GM23248 (cell line): ENCODE measurements at regions not wholly inside any gene's neighbourhood (a gene's known extent, or its start where the extent isn't known, plus 50 kb on each side); places are given as distances from the start of the nearest gene placed in this dataset.

Experiments
- DNase-seq: peaks from one replicate; pipeline ENCODE4 v3.0.0-alpha.2; 2015
- H2AFZ ChIP-seq: fragments of 200-600 bp; sonication (generic); 2 replicates; pipeline ENCODE4 v1.6.1; 2016; ENCODE audit warnings: antibody characterized with exemption
- H3F3A ChIP-seq: fragments of 200-600 bp; sonication (generic); 2 replicates; pipeline ENCODE4 v1.6.1; 2016; ENCODE audit warnings: mild to moderate bottlenecking, antibody characterized with exemption, mixed run types; ENCODE audit not compliant: insufficient read depth
- H3K27ac ChIP-seq: fragments of 200-600 bp; sonication (generic); 2 replicates; pipeline ENCODE4 v1.5.1; 2016; ENCODE audit warnings: mild to moderate bottlenecking
- H3K27me3 ChIP-seq: fragments of 200-600 bp; sonication (generic); replicated peaks from 2 replicates; pipeline ENCODE4 v1.6.1; 2016; ENCODE audit warnings: mild to moderate bottlenecking; ENCODE audit not compliant: insufficient read depth
- H3K36me3 ChIP-seq: fragments of 200-600 bp; sonication (generic); 2 replicates; pipeline ENCODE4 v1.6.1; 2016; ENCODE audit warnings: low read depth, mild to moderate bottlenecking
- H3K4me1 ChIP-seq: fragments of 200-600 bp; sonication (generic); 2 replicates; pipeline ENCODE4 v1.6.1; 2016; ENCODE audit warnings: mild to moderate bottlenecking; ENCODE audit not compliant: insufficient read depth
- H3K4me2 ChIP-seq: fragments of 200-600 bp; sonication (generic); one replicate; pipeline ENCODE4 v1.6.1; 2016; ENCODE audit warnings: mild to moderate bottlenecking; ENCODE audit not compliant: unreplicated experiment
- H3K4me3 ChIP-seq: fragments of 200-600 bp; sonication (generic); 2 replicates; pipeline ENCODE4 v1.5.1; 2016; ENCODE audit warnings: mild to moderate bottlenecking
- H3K79me2 ChIP-seq: fragments of 200-600 bp; sonication (generic); 2 replicates; pipeline ENCODE4 v1.6.1; 2016; ENCODE audit warnings: mild to moderate bottlenecking; ENCODE audit not compliant: insufficient read depth
- H3K9ac ChIP-seq: fragments of 200-600 bp; sonication (generic); 2 replicates; pipeline ENCODE4 v1.6.1; 2016; ENCODE audit warnings: mild to moderate bottlenecking
- H3K9me2 ChIP-seq: fragments of 200-600 bp; sonication (generic); 2 replicates; pipeline ENCODE4 v1.6.1; 2016; ENCODE audit warnings: mixed run types, mild to moderate bottlenecking, moderate library complexity; ENCODE audit not compliant: insufficient read depth
- H3K9me3 ChIP-seq: fragments of 200-600 bp; sonication (generic); one replicate; pipeline ENCODE4 v1.6.1; 2017; ENCODE audit warnings: low read depth
- H4K20me1 ChIP-seq: fragments of 200-600 bp; sonication (generic); 2 replicates; pipeline ENCODE4 v1.6.0; 2016; ENCODE audit not compliant: insufficient read depth
- EZH2 ChIP-seq: fragments of 200-600 bp; sonication (generic); IDR thresholded peaks from 2 replicates; pipeline ENCODE4 v1.6.1; 2018; ENCODE audit warnings: antibody characterized with exemption, mild to moderate bottlenecking; ENCODE audit not compliant: insufficient read depth, poor library complexity, severe bottlenecking
- EZH2phosphoT487 ChIP-seq: fragments of 200-600 bp; sonication (generic); IDR thresholded peaks from 2 replicates; pipeline ENCODE4 v1.6.1; 2018; ENCODE audit warnings: antibody characterized with exemption, moderate library complexity, mild to moderate bottlenecking, low read depth; ENCODE audit not compliant: insufficient read depth
- WGBS, 2 experiments: methylation state at CpG; one replicate each; pipeline ENCODE4 v1.1.6; 2015 to 2017; ENCODE audit warnings: low lambda C conversion rate in 2 of 2, low coverage in 1 of 2; ENCODE audit errors: missing lambda C conversion rate in 2 of 2; 5-methylcytosine and 5-hydroxymethylcytosine counted together
- in situ Hi-C: fragments of 300-500 bp; cut with MboI; formaldehyde crosslinking; loops from 2 replicates; pipeline ENCODE4 v1.15.0; 2020

DNA sequence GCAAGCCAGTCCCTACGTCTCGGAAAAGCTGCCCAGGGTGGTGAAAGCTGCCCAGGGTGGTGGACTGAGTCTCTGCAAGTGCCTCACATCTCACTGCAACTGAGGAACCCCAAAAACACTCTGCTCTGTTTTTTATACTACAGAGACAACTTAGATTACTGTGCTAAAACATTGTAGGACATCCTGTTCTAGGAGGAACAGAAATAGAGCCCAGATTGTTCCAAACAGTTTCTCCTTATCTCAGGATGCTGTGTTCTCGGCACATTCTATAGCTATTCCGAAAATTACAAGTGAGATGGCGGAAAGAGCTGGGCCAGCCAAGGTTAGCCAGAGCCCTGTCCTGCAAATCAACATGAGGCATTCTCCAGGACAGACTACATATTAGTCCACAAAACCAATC, 138.7 kb downstream of the LRIG3 start:
- H3K9me3 ChIP-seq, result no peaks in the 10 kb centered on the region
- no peak overlapping the region for H3K9ac ChIP-seq
- no peak overlapping the region for H3K27ac ChIP-seq
- no peaks in the 10 kb centered on the region for H4K20me1 ChIP-seq
- no peak overlapping the region for H2AFZ ChIP-seq
- H3K79me2 ChIP-seq, result no peaks in the 10 kb centered on the region
- WGBS, 2 experiments, result 85 to 91% methylated on average over 5 of the region's 5 CpGs
- H3K4me2 ChIP-seq, result no peak overlapping the region
- no peak overlapping the region for H3K4me3 ChIP-seq
- no peaks in the 10 kb centered on the region for H3K27me3 ChIP-seq
- DNase-seq, result no peak
- TF ChIP-seq EZH2, result no peak
- TF ChIP-seq EZH2phosphoT487, result no peak
- no peaks in the 10 kb centered on the region for H3K9me2 ChIP-seq
- in situ Hi-C loops, result no loop called here
- no peaks in the 10 kb centered on the region for H3F3A ChIP-seq
- no peaks in the 10 kb centered on the region for H3K4me1 ChIP-seq
- H3K36me3 ChIP-seq, result no peaks in the 10 kb centered on the region

DNA sequence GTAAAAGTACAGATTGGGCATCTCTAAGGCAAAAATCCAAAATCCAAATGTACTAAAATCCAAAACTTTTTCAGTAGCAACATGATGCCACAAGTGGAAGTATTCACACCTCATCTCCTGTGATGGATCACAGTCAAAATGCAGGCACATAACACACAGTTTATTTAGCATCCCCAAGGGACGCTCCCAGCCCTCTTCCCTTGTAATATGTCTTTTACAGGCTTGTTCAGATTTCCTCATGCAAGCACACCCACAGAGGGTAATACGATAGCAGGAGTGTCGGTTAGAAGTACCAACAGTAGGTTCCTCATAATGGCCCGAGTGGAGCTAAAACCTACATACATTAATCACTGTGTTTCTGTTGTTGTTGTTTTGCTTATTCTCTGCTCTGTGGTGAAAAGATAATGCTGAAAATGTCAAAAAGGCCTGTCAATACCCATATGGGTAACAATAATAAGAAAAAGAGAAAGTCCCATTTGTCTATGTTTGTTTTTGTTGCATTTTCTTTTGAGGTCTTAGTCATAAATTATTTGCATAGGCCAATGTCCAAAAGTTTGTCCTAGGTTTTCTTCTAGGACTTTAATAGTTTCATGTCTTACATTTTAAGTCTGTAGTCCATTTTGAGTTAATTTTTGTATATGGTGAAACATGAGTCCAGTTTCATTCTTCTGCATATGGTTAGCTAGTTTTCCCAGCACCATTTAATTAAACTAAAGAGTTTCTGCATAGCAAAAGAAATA, 133.1 kb downstream of the LRIG3 start:
- H3K4me3 ChIP-seq, result no peak overlapping the region
- H3K9me3 ChIP-seq, result no peaks in the 10 kb centered on the region
- 73 to 74% methylated on average over 4 of the region's 4 CpGs for WGBS, 2 experiments
- no peaks in the 10 kb centered on the region for H3K79me2 ChIP-seq
- no peaks in the 10 kb centered on the region for H3F3A ChIP-seq
- H3K4me1 ChIP-seq, result no peaks in the 10 kb centered on the region
- H4K20me1 ChIP-seq, result no peaks in the 10 kb centered on the region
- H3K27me3 ChIP-seq, result no peaks in the 10 kb centered on the region
- no peaks in the 10 kb centered on the region for H3K9me2 ChIP-seq
- H3K27ac ChIP-seq, result no peak overlapping the region
- in situ Hi-C loops, result no loop called here
- H2AFZ ChIP-seq, result no peak overlapping the region
- no peak for DNase-seq
- H3K4me2 ChIP-seq, result no peak overlapping the region
- no peaks in the 10 kb centered on the region for H3K36me3 ChIP-seq
- TF ChIP-seq EZH2phosphoT487 (no peak), EZH2 (no peak)
- H3K9ac ChIP-seq, result no peak overlapping the region

DNA sequence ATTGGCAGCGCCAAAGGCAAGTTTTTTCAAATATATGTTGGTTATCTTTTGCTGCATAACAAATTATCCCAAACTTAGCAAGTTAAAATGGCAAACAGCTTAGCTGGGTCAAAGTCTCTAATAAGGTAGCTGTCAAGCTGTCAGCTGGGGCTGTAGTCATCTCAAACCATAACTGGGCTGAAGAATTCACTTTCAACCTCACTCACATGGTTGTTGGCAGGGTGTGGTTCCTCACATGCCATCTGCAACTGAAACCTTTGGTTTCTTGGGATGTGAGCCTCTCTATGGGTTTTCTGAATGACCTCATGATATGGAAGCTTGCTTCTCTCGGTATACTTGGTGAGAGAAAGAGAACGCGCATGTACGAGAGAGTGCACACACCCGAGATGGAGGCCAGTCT, 125.4 kb downstream of the LRIG3 start:
- Histone ChIP-seq H3K9me3 (no peaks in the 10 kb centered on the region), H3K79me2 (no peaks in the 10 kb centered on the region), H2AFZ (no peak overlapping the region), H3K4me3 (no peak overlapping the region), H3K27me3 (no peaks in the 10 kb centered on the region), H3K9ac (no peak overlapping the region), H3K36me3 (no peaks in the 10 kb centered on the region), H3K27ac (no peak overlapping the region), H3K4me1 (no peaks in the 10 kb centered on the region), H3F3A (no peaks in the 10 kb centered on the region), H4K20me1 (no peaks in the 10 kb centered on the region), H3K4me2 (no peak overlapping the region), H3K9me2 (no peaks in the 10 kb centered on the region)
- DNase-seq, result no peak
- 87 to 94% methylated on average over 6 of the region's 6 CpGs for WGBS, 2 experiments
- in situ Hi-C loops, result no loop called here
- no peak for TF ChIP-seq EZH2
- no peak for TF ChIP-seq EZH2phosphoT487

DNA sequence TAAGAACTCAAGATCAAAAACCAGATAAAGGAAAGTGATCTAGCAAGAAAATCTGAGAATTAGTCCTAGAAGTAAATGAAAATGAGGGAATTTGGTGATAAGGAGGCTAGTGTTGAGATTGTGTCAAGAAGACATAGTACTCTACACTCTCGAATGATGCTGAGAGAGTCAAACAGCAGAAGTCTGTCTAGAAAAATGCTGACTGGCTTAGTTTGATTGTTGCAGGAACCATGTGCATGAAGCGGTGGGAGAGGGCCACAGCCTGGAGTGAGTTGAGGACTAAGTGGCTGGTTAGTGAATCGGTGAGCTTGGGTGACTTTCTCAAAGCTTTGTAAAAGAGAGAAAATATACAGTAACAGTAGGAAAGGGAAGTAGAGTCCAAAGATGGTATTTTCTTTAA, 124.5 kb downstream of the LRIG3 start:
- Histone ChIP-seq H3K36me3 (no peaks in the 10 kb centered on the region), H2AFZ (no peak overlapping the region), H3K4me2 (no peak overlapping the region), H3K4me3 (no peak overlapping the region), H3K9me2 (no peaks in the 10 kb centered on the region), H3K9me3 (no peaks in the 10 kb centered on the region), H3K27ac (no peak overlapping the region), H4K20me1 (no peaks in the 10 kb centered on the region), H3F3A (no peaks in the 10 kb centered on the region), H3K9ac (no peak overlapping the region), H3K27me3 (no peaks in the 10 kb centered on the region), H3K4me1 (no peaks in the 10 kb centered on the region), H3K79me2 (no peaks in the 10 kb centered on the region)
- TF ChIP-seq EZH2phosphoT487, result no peak
- TF ChIP-seq EZH2, result no peak
- no peak for DNase-seq
- in situ Hi-C loops, result no loop called here
- WGBS, 2 experiments, result 90 to 93% methylated on average over 3 of the region's 3 CpGs

DNA sequence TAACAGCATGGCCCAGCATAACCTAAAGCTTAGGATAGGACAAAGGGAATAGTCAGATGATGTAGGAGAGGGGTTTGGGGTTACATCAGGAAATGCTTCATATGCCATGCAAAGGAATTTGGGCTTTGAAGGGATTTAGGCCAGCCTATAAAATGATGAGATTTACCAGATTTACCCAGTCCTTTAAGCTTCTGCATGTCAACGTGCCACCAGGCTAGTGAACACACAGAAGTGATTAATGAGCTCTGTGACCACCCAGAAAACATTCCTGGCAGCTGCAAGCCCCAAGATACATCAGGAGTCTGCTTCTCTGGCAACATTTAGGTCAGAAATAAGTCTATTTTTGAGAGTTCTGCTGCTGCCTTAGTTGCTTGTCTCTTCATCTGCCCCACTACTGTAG, 118.3 kb downstream of the LRIG3 start:
- Histone ChIP-seq H3K4me2 (no peak overlapping the region), H3K9me2 (no peaks in the 10 kb centered on the region), H4K20me1 (no peaks in the 10 kb centered on the region), H3F3A (peaks cover 8% of the 10 kb centered on the region), H3K4me3 (no peak overlapping the region), H3K9me3 (no peaks in the 10 kb centered on the region), H3K79me2 (no peaks in the 10 kb centered on the region), H3K27me3 (no peaks in the 10 kb centered on the region), H3K36me3 (no peaks in the 10 kb centered on the region), H3K9ac (no peak overlapping the region), H3K4me1 (peaks cover 12% of the 10 kb centered on the region; the same call in 1 of the 2 replicates), H2AFZ (no peak overlapping the region), H3K27ac (no peak overlapping the region)
- in situ Hi-C loops, result no loop called here
- TF ChIP-seq EZH2 (no peak), EZH2phosphoT487 (no peak)
- 60 to 65% methylated on average over 1 of the region's 1 CpG for WGBS, 2 experiments
- DNase-seq, result no peak
